ENCODE measurements at regions not wholly inside any gene's neighbourhood (a gene's known extent, or its start where the extent isn't known, plus 50 kb on each side); places are given as distances from the start of the nearest gene placed in this dataset.

DNA sequence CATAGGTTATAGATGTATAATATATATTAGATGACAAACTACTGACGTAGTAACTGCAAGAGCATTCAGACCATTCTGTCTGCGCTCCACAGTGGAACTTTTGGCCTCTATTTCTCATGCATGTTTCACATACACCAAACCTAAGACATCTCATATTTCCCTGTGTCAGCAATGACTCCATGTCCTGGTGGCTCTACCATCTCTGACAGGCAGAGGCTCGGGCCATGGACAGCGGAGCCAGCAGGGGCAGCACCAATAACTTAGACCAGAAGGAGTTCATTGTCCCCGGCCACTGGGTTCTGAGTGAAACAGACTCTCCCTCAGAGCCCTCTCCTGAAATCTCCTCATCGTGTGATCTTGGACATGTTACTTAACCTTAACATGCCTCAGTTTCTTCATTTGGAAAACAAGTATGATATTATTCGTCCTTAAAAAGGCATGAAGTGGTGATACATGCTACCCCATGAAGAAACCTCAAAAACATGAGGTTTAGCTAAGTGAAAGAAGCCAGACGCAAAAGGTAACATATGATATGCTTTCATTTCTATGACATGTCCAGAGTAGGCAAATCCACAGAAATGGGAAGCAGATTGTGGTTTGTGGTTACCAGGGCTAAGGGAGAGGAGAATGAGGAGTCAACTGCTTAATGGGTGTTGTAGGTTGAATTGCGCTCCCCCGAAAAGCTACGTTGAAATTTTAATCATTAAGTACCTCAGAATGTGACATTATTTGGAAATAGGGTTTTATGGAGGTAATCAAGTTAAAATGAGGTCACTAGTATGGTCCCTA lies 564.0 kb upstream of the JARID2 start:
- ChIA-PET POLR2A (interaction anchor here (0.7 kb wide), 1 partner anchor 95 kb away, joined by 3 read pairs; no protein-coding TSS in a partner anchor), CTCF (no interaction called here)
- H3K27ac ChIP-seq (ENCODE audit: insufficient read depth in 1 of 2, low read depth in 1 of 2, low read length in 2 of 2, poor library complexity in 1 of 2, severe bottlenecking in 2 of 2), result no peak overlapping the region
- H3K9me3 ChIP-seq (ENCODE audit: control extremely low read depth in 1 of 5, control insufficient read depth in 4 of 5, insufficient read depth in 2 of 5, low read depth in 1 of 5, low read length in 4 of 5), result no peaks in the 10 kb centered on the region
- peak overlapping the region in 3 of 7 experiments; percentile 8 to 42 (median 30) for H3K4me3 ChIP-seq (ENCODE audit: control insufficient read depth in 1 of 7, extremely low read depth in 1 of 7, insufficient read depth in 4 of 7, low read depth in 2 of 7, low read length in 6 of 7)
- DNase-seq, result peak; percentile 66 to 92 (median 92)
- WGBS (ENCODE audit: insufficient coverage), result 44% methylated on average over 6 of the region's 11 CpGs
- H3K36me3 ChIP-seq (ENCODE audit: control insufficient read depth in 4 of 4, insufficient read depth in 4 of 4, low read length in 3 of 4), result no peaks in the 10 kb centered on the region
- no peaks in the 10 kb centered on the region for H3K27me3 ChIP-seq (replicated peaks in 2 of 5; ENCODE audit: control insufficient read depth in 4 of 5, insufficient read depth in 5 of 5, low read length in 4 of 5)
- H3K4me1 ChIP-seq (ENCODE audit: control extremely low read depth in 1 of 4, control insufficient read depth in 4 of 4, insufficient read depth in 4 of 4, low read length in 3 of 4), result peaks cover 0 to 12% (median 6%) of the 10 kb centered on the region in 4 experiments

DNA sequence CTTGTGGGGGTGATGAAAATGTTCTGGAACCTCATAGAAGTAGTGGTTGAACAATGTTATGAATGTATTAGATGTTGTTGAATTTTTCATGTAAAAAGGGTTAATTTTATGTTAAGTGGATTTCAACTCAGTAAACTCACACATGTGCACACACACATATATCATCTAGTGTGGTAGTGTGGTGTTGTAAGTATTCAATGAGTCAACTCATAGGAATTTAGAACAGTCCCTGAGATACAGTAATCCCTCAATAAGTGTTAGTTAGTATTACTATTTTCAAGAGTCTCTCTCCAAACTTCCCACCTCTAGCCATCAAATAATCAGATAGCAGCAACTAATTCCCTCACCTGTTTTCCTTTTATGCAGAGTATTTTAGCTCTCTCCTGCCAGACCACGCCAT lies 563.1 kb upstream of the JARID2 start:
- H3K4me1 ChIP-seq (ENCODE audit: control extremely low read depth in 1 of 4, control insufficient read depth in 4 of 4, insufficient read depth in 4 of 4, low read length in 3 of 4), result peaks cover 0 to 12% (median 6%) of the 10 kb centered on the region in 4 experiments
- no peak for DNase-seq
- ChIA-PET POLR2A (no interaction called here), CTCF (no interaction called here)
- H3K27me3 ChIP-seq (replicated peaks in 2 of 5; ENCODE audit: control insufficient read depth in 4 of 5, insufficient read depth in 5 of 5, low read length in 4 of 5), result no peaks in the 10 kb centered on the region
- no CpG with 5 or more reads among the region's 1 CpG for WGBS (ENCODE audit: insufficient coverage)
- H3K36me3 ChIP-seq (ENCODE audit: control insufficient read depth in 4 of 4, insufficient read depth in 4 of 4, low read length in 3 of 4), result no peaks in the 10 kb centered on the region
- H3K4me3 ChIP-seq (ENCODE audit: control insufficient read depth in 1 of 7, extremely low read depth in 1 of 7, insufficient read depth in 4 of 7, low read depth in 2 of 7, low read length in 6 of 7), result no peak overlapping the region
- H3K27ac ChIP-seq (ENCODE audit: insufficient read depth in 1 of 2, low read depth in 1 of 2, low read length in 2 of 2, poor library complexity in 1 of 2, severe bottlenecking in 2 of 2), result no peak overlapping the region
- H3K9me3 ChIP-seq (ENCODE audit: control extremely low read depth in 1 of 5, control insufficient read depth in 4 of 5, insufficient read depth in 2 of 5, low read depth in 1 of 5, low read length in 4 of 5), result no peaks in the 10 kb centered on the region

DNA sequence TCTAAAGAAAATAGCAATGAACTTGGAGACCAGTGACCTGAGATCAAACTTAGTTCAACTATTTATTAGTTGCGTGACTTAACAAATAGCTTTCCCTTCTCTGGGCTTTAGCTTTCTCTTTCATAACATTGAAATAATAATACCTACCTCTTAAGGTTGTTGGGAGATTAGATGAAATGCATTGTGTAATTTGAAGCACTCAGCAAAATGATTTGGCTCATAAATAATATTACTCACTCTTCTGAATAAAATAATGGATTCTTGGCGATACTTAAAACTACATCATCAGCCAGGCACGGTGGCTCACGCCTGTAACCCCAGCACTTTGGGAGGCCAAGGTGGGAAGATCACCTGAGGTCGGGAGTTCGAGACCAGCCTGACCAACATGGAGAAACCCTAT lies 556.2 kb upstream of the JARID2 start:
- WGBS (ENCODE audit: insufficient coverage), result 97% methylated on average over 5 of the region's 6 CpGs
- H3K4me1 ChIP-seq (ENCODE audit: control extremely low read depth in 1 of 4, control insufficient read depth in 4 of 4, insufficient read depth in 4 of 4, low read length in 3 of 4), result no peaks in the 10 kb centered on the region
- no peaks in the 10 kb centered on the region for H3K9me3 ChIP-seq (ENCODE audit: control extremely low read depth in 1 of 5, control insufficient read depth in 4 of 5, insufficient read depth in 2 of 5, low read depth in 1 of 5, low read length in 4 of 5)
- no peak for DNase-seq
- no peaks in the 10 kb centered on the region for H3K36me3 ChIP-seq (ENCODE audit: control insufficient read depth in 4 of 4, insufficient read depth in 4 of 4, low read length in 3 of 4)
- ChIA-PET POLR2A (no interaction called here), CTCF (interaction anchor here (0.6 kb wide), 1 partner anchor 197 kb away, joined by 3 read pairs; no protein-coding TSS in a partner anchor)
- no peak overlapping the region for H3K27ac ChIP-seq (ENCODE audit: insufficient read depth in 1 of 2, low read depth in 1 of 2, low read length in 2 of 2, poor library complexity in 1 of 2, severe bottlenecking in 2 of 2)
- H3K27me3 ChIP-seq (replicated peaks in 2 of 5; ENCODE audit: control insufficient read depth in 4 of 5, insufficient read depth in 5 of 5, low read length in 4 of 5), result no peaks in the 10 kb centered on the region
- no peak overlapping the region for H3K4me3 ChIP-seq (ENCODE audit: control insufficient read depth in 1 of 7, extremely low read depth in 1 of 7, insufficient read depth in 4 of 7, low read depth in 2 of 7, low read length in 6 of 7)

DNA sequence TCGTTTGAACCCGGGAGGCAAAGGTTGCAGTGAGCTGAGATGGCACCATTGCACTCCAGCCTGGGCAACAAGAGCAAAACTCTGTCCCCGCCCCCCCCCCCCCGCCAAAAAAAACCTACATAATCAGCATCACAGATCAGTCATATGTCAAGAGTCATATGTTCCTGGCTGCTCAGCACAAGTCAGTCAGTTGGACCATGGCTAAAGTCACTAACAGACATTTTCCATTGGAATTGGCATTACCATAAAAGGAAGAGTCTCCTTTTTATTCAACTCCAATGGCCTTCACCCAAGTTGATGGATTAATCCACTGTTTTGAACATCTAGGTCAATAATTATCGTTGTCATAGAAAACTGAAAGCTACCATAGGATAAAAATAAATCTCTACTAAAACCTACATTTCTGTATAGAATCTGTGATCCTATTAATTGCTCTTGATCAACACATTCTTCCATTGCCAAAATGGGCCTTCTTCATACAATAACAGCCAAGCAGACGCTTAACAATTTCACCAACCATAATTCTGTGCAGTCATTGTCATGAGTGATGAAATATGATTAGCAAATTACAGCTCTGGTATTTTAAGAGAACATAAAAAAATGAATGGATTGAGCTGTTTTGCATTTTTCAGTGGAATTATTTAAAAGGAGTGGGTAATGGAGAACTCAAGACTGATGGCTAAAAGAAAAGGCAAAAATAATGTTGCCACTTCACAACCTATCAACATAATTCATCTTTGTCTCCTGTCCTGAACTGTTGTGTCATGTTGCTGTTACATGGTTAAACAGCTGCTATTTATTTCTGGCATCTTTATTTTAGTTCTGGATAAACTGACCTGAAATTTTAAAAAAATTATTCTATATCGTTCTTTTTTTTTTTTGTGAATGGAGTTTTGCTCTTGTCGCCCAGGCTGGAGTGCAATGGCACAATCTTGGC lies 555.5 kb upstream of the JARID2 start:
- Histone ChIP-seq H3K4me3 (ENCODE audit: control insufficient read depth in 1 of 7, extremely low read depth in 1 of 7, insufficient read depth in 4 of 7, low read depth in 2 of 7, low read length in 6 of 7) (no peak overlapping the region), H3K27ac (ENCODE audit: insufficient read depth in 1 of 2, low read depth in 1 of 2, low read length in 2 of 2, poor library complexity in 1 of 2, severe bottlenecking in 2 of 2) (no peak overlapping the region), H3K4me1 (ENCODE audit: control extremely low read depth in 1 of 4, control insufficient read depth in 4 of 4, insufficient read depth in 4 of 4, low read length in 3 of 4) (no peaks in the 10 kb centered on the region), H3K9me3 (ENCODE audit: control extremely low read depth in 1 of 5, control insufficient read depth in 4 of 5, insufficient read depth in 2 of 5, low read depth in 1 of 5, low read length in 4 of 5) (no peaks in the 10 kb centered on the region), H3K36me3 (ENCODE audit: control insufficient read depth in 4 of 4, insufficient read depth in 4 of 4, low read length in 3 of 4) (no peaks in the 10 kb centered on the region), H3K27me3 (replicated peaks in 2 of 5; ENCODE audit: control insufficient read depth in 4 of 5, insufficient read depth in 5 of 5, low read length in 4 of 5) (no peaks in the 10 kb centered on the region)
- ChIA-PET POLR2A (no interaction called here), CTCF (interaction anchor here (0.6 kb wide), 1 partner anchor 196 kb away, joined by 3 read pairs; no protein-coding TSS in a partner anchor)
- WGBS (ENCODE audit: insufficient coverage), result 100% methylated on average over 1 of the region's 8 CpGs
- DNase-seq, result no peak

DNA sequence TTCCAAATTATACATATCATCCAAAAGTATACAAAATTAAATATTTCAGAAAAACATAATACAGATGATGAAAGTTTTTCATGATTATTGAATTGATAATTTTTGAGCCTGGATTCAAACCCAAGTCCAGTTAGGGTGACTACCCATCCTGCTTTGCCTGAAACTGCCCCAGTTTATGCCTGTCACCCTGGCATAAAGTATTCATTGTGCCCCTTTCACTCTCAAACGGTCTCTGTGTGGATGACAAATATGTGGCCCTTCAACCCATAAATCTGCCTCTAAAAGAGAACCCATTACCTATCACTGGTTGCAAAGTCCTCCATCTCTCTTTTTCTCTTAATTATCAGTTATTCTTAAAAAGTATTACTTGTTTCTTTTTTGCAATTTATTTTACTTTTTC lies 553.7 kb upstream of the JARID2 start:
- POLR2A ChIA-PET, result no interaction called here
- peak in 1 of 3 donors; percentile 46 for DNase-seq
- 83% methylated on average over 1 of the region's 1 CpG for WGBS (ENCODE audit: insufficient coverage)

GRCh38 chr6:14693301-14694192 lies 552.3 kb upstream of the JARID2 start:
- CTCF ChIA-PET, result no interaction called here
- H3K4me1 ChIP-seq (ENCODE audit: control extremely low read depth in 1 of 4, control insufficient read depth in 4 of 4, insufficient read depth in 4 of 4, low read length in 3 of 4), result no peaks in the 10 kb centered on the region
- no peaks in the 10 kb centered on the region for H3K9me3 ChIP-seq (ENCODE audit: control extremely low read depth in 1 of 5, control insufficient read depth in 4 of 5, insufficient read depth in 2 of 5, low read depth in 1 of 5, low read length in 4 of 5)
- H3K36me3 ChIP-seq (ENCODE audit: control insufficient read depth in 4 of 4, insufficient read depth in 4 of 4, low read length in 3 of 4), result no peaks in the 10 kb centered on the region
- WGBS (ENCODE audit: insufficient coverage), result 98% methylated on average over 4 of the region's 10 CpGs
- no peak for DNase-seq
- H3K27ac ChIP-seq (ENCODE audit: insufficient read depth in 1 of 2, low read depth in 1 of 2, low read length in 2 of 2, poor library complexity in 1 of 2, severe bottlenecking in 2 of 2), result no peak overlapping the region
- no peaks in the 10 kb centered on the region for H3K27me3 ChIP-seq (replicated peaks in 2 of 5; ENCODE audit: control insufficient read depth in 4 of 5, insufficient read depth in 5 of 5, low read length in 4 of 5)
- POLR2A ChIA-PET, result no interaction called here
- H3K4me3 ChIP-seq (ENCODE audit: control insufficient read depth in 1 of 7, extremely low read depth in 1 of 7, insufficient read depth in 4 of 7, low read depth in 2 of 7, low read length in 6 of 7), result no peak overlapping the region

More for the DNA sequence above, 553.7 kb upstream of the JARID2 start:
- H3K27ac ChIP-seq (ENCODE audit: insufficient read depth in 1 of 2, low read depth in 1 of 2, low read length in 2 of 2, poor library complexity in 1 of 2, severe bottlenecking in 2 of 2), result no peak overlapping the region
- CTCF ChIA-PET, result no interaction called here
- no peaks in the 10 kb centered on the region for H3K36me3 ChIP-seq (ENCODE audit: control insufficient read depth in 4 of 4, insufficient read depth in 4 of 4, low read length in 3 of 4)
- H3K9me3 ChIP-seq (ENCODE audit: control extremely low read depth in 1 of 5, control insufficient read depth in 4 of 5, insufficient read depth in 2 of 5, low read depth in 1 of 5, low read length in 4 of 5), result no peaks in the 10 kb centered on the region
- no peak overlapping the region for H3K4me3 ChIP-seq (ENCODE audit: control insufficient read depth in 1 of 7, extremely low read depth in 1 of 7, insufficient read depth in 4 of 7, low read depth in 2 of 7, low read length in 6 of 7)
- H3K27me3 ChIP-seq (replicated peaks in 2 of 5; ENCODE audit: control insufficient read depth in 4 of 5, insufficient read depth in 5 of 5, low read length in 4 of 5), result no peaks in the 10 kb centered on the region
- no peaks in the 10 kb centered on the region for H3K4me1 ChIP-seq (ENCODE audit: control extremely low read depth in 1 of 4, control insufficient read depth in 4 of 4, insufficient read depth in 4 of 4, low read length in 3 of 4)

Data from common myeloid progenitor, CD34-positive (primary cell).